IMR-90 (cell line): ENCODE measurements at regions not wholly inside any gene's neighbourhood (a gene's known extent, or its start where the extent isn't known, plus 50 kb on each side); places are given as distances from the start of the nearest gene placed in this dataset.

Experiments used
- ATAC-seq: fragments of 200-7000 bp; cut with Tn5 transposase; 2 replicates; pipeline ENCODE4 v1.9.1; 2020; ENCODE audit warnings: low read depth, mild to moderate bottlenecking, moderate library complexity
- BruUV-seq: library from RNA; stranded (reverse); fragments of 400-500 nt; replicated peaks from 2 replicates; lab custom pipeline; 2021; lab: Mats Ljungman, UMichigan
- CTCF ChIA-PET: fragments of 300-600 bp; formaldehyde crosslinking; extraction: SDS; loops from one replicate; lab custom pipeline; 2021; ENCODE audit warnings: antibody characterized with exemption; lab: Yijun Ruan, JAX
- POLR2A ChIA-PET: fragments of 300-600 bp; sonication (Branson Sonifier 250); formaldehyde crosslinking; loops from one replicate; lab custom pipeline; 2022; ENCODE audit warnings: antibody characterized with exemption; ENCODE audit not compliant: unreplicated experiment; lab: Charles Lee
- DNase-seq: peaks from one replicate; pipeline ENCODE4 v3.0.0; 2013
- H2AFZ ChIP-seq: replicated peaks from 2 replicates; pipeline ENCODE3; 2013; ENCODE audit warnings: low read length, mild to moderate bottlenecking; ENCODE audit not compliant: poor library complexity
- H2AK5ac ChIP-seq: 2 replicates; pipeline ENCODE4 v1.6.1; 2013; ENCODE audit warnings: low read depth, low read length, inconsistent platforms
- H2AK9ac ChIP-seq: replicated peaks from 2 replicates; pipeline ENCODE3; 2013; ENCODE audit warnings: mild to moderate bottlenecking, low read depth, low read length, moderate library complexity; ENCODE audit not compliant: poor library complexity
- H2BK120ac ChIP-seq: 2 replicates; pipeline ENCODE4 v1.6.1; 2013; ENCODE audit warnings: low read depth, low read length, inconsistent platforms
- H2BK15ac ChIP-seq: 3 replicates; pipeline ENCODE4 v1.6.1; 2013; ENCODE audit warnings: low read depth, low read length, inconsistent platforms
- H2BK20ac ChIP-seq: 2 replicates; pipeline ENCODE4 v1.6.1; 2013; ENCODE audit warnings: low read depth, mild to moderate bottlenecking, inconsistent platforms, low read length, moderate library complexity
- H2BK5ac ChIP-seq: 2 replicates; pipeline ENCODE4 v1.6.1; 2013; ENCODE audit warnings: mild to moderate bottlenecking, low read depth, low read length, inconsistent platforms; ENCODE audit not compliant: poor library complexity, severe bottlenecking
- H3K14ac ChIP-seq: replicated peaks from 2 replicates; pipeline ENCODE4 v1.6.1; 2013; ENCODE audit warnings: low read depth, low read length, inconsistent platforms
- H3K18ac ChIP-seq: 2 replicates; pipeline ENCODE4 v1.6.1; 2013; ENCODE audit warnings: low read depth, low read length, control low read depth
- H3K23ac ChIP-seq: 2 replicates; pipeline ENCODE4 v1.6.1; 2013; ENCODE audit warnings: low read depth, low read length, inconsistent platforms
- H3K27ac ChIP-seq: 2 replicates; pipeline ENCODE4 v1.5.1; 2013; ENCODE audit warnings: mild to moderate bottlenecking, control low read depth, low read length; ENCODE audit not compliant: insufficient read depth
- H3K27me3 ChIP-seq: 2 replicates; pipeline ENCODE4 v1.6.1; 2013; ENCODE audit warnings: low read length; ENCODE audit not compliant: control insufficient read depth, insufficient read depth
- H3K36me3 ChIP-seq: 2 replicates; pipeline ENCODE4 v1.6.1; 2013; ENCODE audit warnings: low read length, mixed read lengths; ENCODE audit not compliant: control insufficient read depth, insufficient read depth
- H3K4ac ChIP-seq: 2 replicates; pipeline ENCODE4 v1.6.1; 2013; ENCODE audit warnings: low read depth, low read length, inconsistent platforms
- H3K4me1 ChIP-seq: 2 replicates; pipeline ENCODE4 v1.6.1; 2013; ENCODE audit warnings: low read length, mixed read lengths; ENCODE audit not compliant: control insufficient read depth, insufficient read depth
- H3K4me2 ChIP-seq: 2 replicates; pipeline ENCODE4 v1.6.1; 2013; ENCODE audit warnings: low read depth, mild to moderate bottlenecking, control low read depth, low read length, moderate library complexity
- H3K4me3 ChIP-seq: 2 replicates; pipeline ENCODE4 v1.5.1; 2013; ENCODE audit warnings: low read depth, mild to moderate bottlenecking, control low read depth, low read length, moderate library complexity; ENCODE audit not compliant: insufficient read depth
- H3K56ac ChIP-seq: 2 replicates; pipeline ENCODE4 v1.6.1; 2013; ENCODE audit warnings: low read length, inconsistent platforms; ENCODE audit not compliant: insufficient read depth; ENCODE audit errors: extremely low read depth
- H3K79me1 ChIP-seq, 2 experiments: 2 replicates each; pipeline ENCODE4 v1.6.1; 2013; ENCODE audit warnings: low read length in 2 of 2, inconsistent platforms in 1 of 2, low read depth in 1 of 2
- H3K9ac ChIP-seq: 2 replicates; pipeline ENCODE4 v1.6.1; 2013; ENCODE audit warnings: low read depth, low read length, control low read depth
- H3K9me1 ChIP-seq: 2 replicates; pipeline ENCODE4 v1.6.1; 2013; ENCODE audit warnings: low read length, inconsistent platforms; ENCODE audit not compliant: insufficient read depth
- H3K9me3 ChIP-seq: 2 replicates; pipeline ENCODE4 v1.6.1; 2013; ENCODE audit warnings: low read length; ENCODE audit not compliant: control insufficient read depth, insufficient read depth
- H4K20me1 ChIP-seq: 2 replicates; pipeline ENCODE4 v1.6.1; 2013; ENCODE audit warnings: low read length, inconsistent platforms; ENCODE audit not compliant: insufficient read depth
- H4K5ac ChIP-seq: 2 replicates; pipeline ENCODE4 v1.6.1; 2013; ENCODE audit warnings: mild to moderate bottlenecking, low read depth, low read length, control low read depth
- H4K8ac ChIP-seq, 2 experiments: 2 replicates each; pipeline ENCODE4 v1.6.1; 2013; ENCODE audit warnings: low read depth in 2 of 2, low read length in 2 of 2, control low read depth in 1 of 2, inconsistent platforms in 1 of 2
- H4K91ac ChIP-seq: 2 replicates; pipeline ENCODE4 v1.6.1; 2013; ENCODE audit warnings: low read depth, low read length, inconsistent platforms; ENCODE audit not compliant: insufficient read depth
- BHLHE40 ChIP-seq: fragments of 150-350 bp; IDR thresholded peaks from 2 replicates; pipeline ENCODE4 v1.6.1; 2016; ENCODE audit warnings: mild to moderate bottlenecking, low read depth, low read length
- CEBPB ChIP-seq: IDR thresholded peaks from 2 replicates; pipeline ENCODE4 v1.6.1; 2012; ENCODE audit warnings: low read depth, low read length, improper control_type of control experiment
- CHD1 ChIP-seq: IDR thresholded peaks from 2 replicates; pipeline ENCODE4 v1.6.1; 2012; ENCODE audit warnings: low read depth, low read length, improper control_type of control experiment
- CTCF ChIP-seq: conservative IDR thresholded peaks from 2 replicates; pipeline ENCODE4 v1.5.1; 2012; ENCODE audit warnings: mild to moderate bottlenecking, low read depth, low read length, improper control_type of control experiment
- ELK1 ChIP-seq: fragments of 150-350 bp; IDR thresholded peaks from 2 replicates; pipeline ENCODE4 v1.6.1; 2016; ENCODE audit warnings: low read depth, mild to moderate bottlenecking, low read length, moderate library complexity, borderline replicate concordance
- FOS ChIP-seq: fragments of 150-350 bp; IDR thresholded peaks from 2 replicates; pipeline ENCODE4 v1.6.1; 2016; ENCODE audit warnings: low read depth, low read length
- MAFK ChIP-seq: IDR thresholded peaks from 2 replicates; pipeline ENCODE4 v1.6.1; 2012; ENCODE audit warnings: low read depth, low read length, improper control_type of control experiment
- MAZ ChIP-seq: IDR thresholded peaks from 2 replicates; pipeline ENCODE4 v1.6.1; 2012; ENCODE audit warnings: low read depth, mild to moderate bottlenecking, low read length, improper control_type of control experiment, moderate library complexity, borderline replicate concordance
- MXI1 ChIP-seq: IDR thresholded peaks from 2 replicates; pipeline ENCODE4 v1.6.1; 2012; ENCODE audit warnings: low read depth, mild to moderate bottlenecking, low read length, moderate library complexity, borderline replicate concordance
- NFE2L2 ChIP-seq: fragments of 150-350 bp; IDR thresholded peaks from 2 replicates; pipeline ENCODE4 v1.6.1; 2016; ENCODE audit warnings: low read depth, mild to moderate bottlenecking, low read length
- POLR2A ChIP-seq: IDR thresholded peaks from 2 replicates; pipeline ENCODE4 v1.6.1; 2012; ENCODE audit warnings: mild to moderate bottlenecking, low read depth, low read length
- RAD21 ChIP-seq: IDR thresholded peaks from 2 replicates; pipeline ENCODE4 v1.6.1; 2012; ENCODE audit warnings: low read length, improper control_type of control experiment
- RCOR1 ChIP-seq: IDR thresholded peaks from 2 replicates; pipeline ENCODE4 v1.6.1; 2012; ENCODE audit warnings: mild to moderate bottlenecking, low read length, improper control_type of control experiment; ENCODE audit not compliant: insufficient replicate concordance
- RFX5 ChIP-seq: IDR thresholded peaks from 2 replicates; pipeline ENCODE4 v1.8.0; 2012; ENCODE audit warnings: low read depth, mild to moderate bottlenecking, low read length, moderate library complexity
- SMC3 ChIP-seq: fragments of 150-350 bp; IDR thresholded peaks from 2 replicates; pipeline ENCODE4 v1.6.1; 2016; ENCODE audit warnings: low read depth, mild to moderate bottlenecking, antibody characterized with exemption, low read length, moderate library complexity
- USF2 ChIP-seq: fragments of 150-350 bp; IDR thresholded peaks from 2 replicates; pipeline ENCODE4 v1.6.1; 2017; ENCODE audit warnings: mild to moderate bottlenecking, antibody characterized with exemption, low read length, low read depth
- WGBS, 2 experiments: methylation state at CpG; one replicate each; pipeline versions ENCODE4 v1.1.5 to v1.1.7; 2013; ENCODE audit warnings: missing lambda C conversion rate in 2 of 2; ENCODE audit not compliant: insufficient read length in 1 of 2; ENCODE audit errors: extremely low coverage in 2 of 2; 5-methylcytosine and 5-hydroxymethylcytosine counted together
- dilution Hi-C: fragments of 300-500 bp; cut with HindIII; formaldehyde crosslinking; loops from one replicate; pipeline ENCODE4 v1.14.3; 2018; ENCODE audit warnings: low sequenced_read_pairs; ENCODE audit not compliant: unreplicated experiment
- in situ Hi-C: fragments of 300-500 bp; cut with MboI; formaldehyde crosslinking; loops from 3 replicates; pipeline ENCODE4 v1.14.3; 2019; ENCODE audit warnings: low sequenced_read_pairs, inconsistent platforms, mixed read lengths
- intact Hi-C: fragments of 100-400 bp; cut with micrococcal nuclease; formaldehyde crosslinking; loops from 2 replicates; pipeline ENCODE4 v1.10.0; 2022

GRCh38 chr7:81560708-81561107, 209.1 kb downstream of the HGF start:
- Histone ChIP-seq H4K8ac (no peak overlapping the region), H4K91ac (no peak overlapping the region), H3K4ac (no peak overlapping the region), H3K9me3 (no peaks in the 10 kb centered on the region), H3K4me1 (peaks cover 2% of the 10 kb centered on the region; the same call in 1 of the 2 replicates), H3K9me1 (no peaks in the 10 kb centered on the region), H3K9ac (no peak overlapping the region), H3K18ac (no peak overlapping the region), H3K4me3 (no peak overlapping the region), H4K5ac (no peak overlapping the region), H3K36me3 (no peaks in the 10 kb centered on the region), H3K14ac (no peak overlapping the region), H3K27me3 (no peaks in the 10 kb centered on the region), H3K56ac (no peak overlapping the region), H2BK20ac (no peak overlapping the region), H3K79me1 (no peaks in the 10 kb centered on the region), H2BK120ac (no peak overlapping the region), H2AK9ac (no peak overlapping the region), H2AFZ (no peak overlapping the region), H4K20me1 (no peaks in the 10 kb centered on the region), H3K4me2 (no peak overlapping the region), H2AK5ac (no peak overlapping the region), H3K27ac (no peak overlapping the region), H2BK5ac (no peak overlapping the region), H2BK15ac (no peak overlapping the region), H3K23ac (no peak overlapping the region)
- in situ Hi-C loops: no loop called here
- no CpG with 5 or more reads among the region's 5 CpGs for WGBS, 2 experiments
- TF ChIP-seq POLR2A (no peak), ELK1 (no peak), FOS (no peak), SMC3 (no peak), CTCF (no peak), RCOR1 (no peak), CEBPB (no peak), CHD1 (no peak), MXI1 (no peak), MAZ (no peak), MAFK (no peak), RAD21 (no peak), NFE2L2 (no peak), RFX5 (no peak), BHLHE40 (no peak), USF2 (no peak)
- ATAC-seq (no peak), DNase-seq (no peak)
- POLR2A ChIA-PET: no interaction called here
- dilution Hi-C loops: no loop called here
- CTCF ChIA-PET: no interaction called here
- no TSS peak for BruUV-seq
- intact Hi-C loops: loop anchor here (1.0 kb wide), 1 partner anchor 39 kb away; no protein-coding TSS in a partner anchor
